ENCODE measurements at regions not wholly inside any gene's neighbourhood (a gene's known extent, or its start where the extent isn't known, plus 50 kb on each side); places are given as distances from the start of the nearest gene placed in this dataset.

DNA sequence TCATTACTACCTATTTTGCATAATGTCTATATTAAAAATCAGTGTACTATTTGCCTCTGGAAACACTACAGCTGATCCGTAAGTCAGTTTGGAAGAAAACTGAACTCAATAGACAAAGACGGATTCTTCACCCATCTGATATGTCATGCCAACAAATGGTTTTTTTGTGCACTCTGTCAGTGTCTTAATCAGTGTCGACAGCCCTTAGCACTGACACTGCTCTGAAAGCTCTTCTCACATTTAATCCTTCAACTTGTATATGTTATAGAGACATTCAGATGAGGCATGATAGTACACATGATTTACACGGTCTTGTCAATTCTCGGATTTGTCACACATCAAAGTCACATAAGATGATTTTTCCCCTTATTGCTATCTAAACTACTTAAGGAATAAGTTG, 347.5 kb upstream of the GALNT5 start:
- 71 to 78% methylated on average over 5 of the region's 5 CpGs for WGBS, 2 donors
- Histone ChIP-seq H3K9me3 (ENCODE audit: control insufficient read depth in 4 of 4, insufficient read depth in 3 of 4, low read length in 3 of 4) (no peaks in the 10 kb centered on the region), H3K27me3 (ENCODE audit: control insufficient read depth in 3 of 3, insufficient read depth in 3 of 3, low read length in 2 of 3) (no peaks in the 10 kb centered on the region), H3K4me3 (no peak overlapping the region), H3K27ac (ENCODE audit: low read depth in 1 of 2, low read length in 1 of 2) (no peak overlapping the region), H3K36me3 (ENCODE audit: control insufficient read depth in 4 of 4, insufficient read depth in 4 of 4, low read length in 4 of 4) (no peaks in the 10 kb centered on the region), H3K9ac (ENCODE audit: insufficient read depth in 1 of 2, low read length in 2 of 2) (no peak overlapping the region), H3K4me1 (ENCODE audit: control insufficient read depth in 5 of 5, insufficient read depth in 5 of 5, low read length in 5 of 5) (no peaks in the 10 kb centered on the region)
- TF ChIP-seq, protein P1, sequence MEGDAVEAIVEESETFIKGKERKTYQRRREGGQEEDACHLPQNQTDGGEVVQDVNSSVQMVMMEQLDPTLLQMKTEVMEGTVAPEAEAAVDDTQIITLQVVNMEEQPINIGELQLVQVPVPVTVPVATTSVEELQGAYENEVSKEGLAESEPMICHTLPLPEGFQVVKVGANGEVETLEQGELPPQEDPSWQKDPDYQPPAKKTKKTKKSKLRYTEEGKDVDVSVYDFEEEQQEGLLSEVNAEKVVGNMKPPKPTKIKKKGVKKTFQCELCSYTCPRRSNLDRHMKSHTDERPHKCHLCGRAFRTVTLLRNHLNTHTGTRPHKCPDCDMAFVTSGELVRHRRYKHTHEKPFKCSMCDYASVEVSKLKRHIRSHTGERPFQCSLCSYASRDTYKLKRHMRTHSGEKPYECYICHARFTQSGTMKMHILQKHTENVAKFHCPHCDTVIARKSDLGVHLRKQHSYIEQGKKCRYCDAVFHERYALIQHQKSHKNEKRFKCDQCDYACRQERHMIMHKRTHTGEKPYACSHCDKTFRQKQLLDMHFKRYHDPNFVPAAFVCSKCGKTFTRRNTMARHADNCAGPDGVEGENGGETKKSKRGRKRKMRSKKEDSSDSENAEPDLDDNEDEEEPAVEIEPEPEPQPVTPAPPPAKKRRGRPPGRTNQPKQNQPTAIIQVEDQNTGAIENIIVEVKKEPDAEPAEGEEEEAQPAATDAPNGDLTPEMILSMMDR (IDR thresholded peaks at IDR 0.05; ENCODE audit: control extremely low read depth, extremely low read depth) = no peak
- no peak for ATAC-seq (ENCODE audit: insufficient read depth, low FRiP score)
- no peak for DNase-seq

DNA sequence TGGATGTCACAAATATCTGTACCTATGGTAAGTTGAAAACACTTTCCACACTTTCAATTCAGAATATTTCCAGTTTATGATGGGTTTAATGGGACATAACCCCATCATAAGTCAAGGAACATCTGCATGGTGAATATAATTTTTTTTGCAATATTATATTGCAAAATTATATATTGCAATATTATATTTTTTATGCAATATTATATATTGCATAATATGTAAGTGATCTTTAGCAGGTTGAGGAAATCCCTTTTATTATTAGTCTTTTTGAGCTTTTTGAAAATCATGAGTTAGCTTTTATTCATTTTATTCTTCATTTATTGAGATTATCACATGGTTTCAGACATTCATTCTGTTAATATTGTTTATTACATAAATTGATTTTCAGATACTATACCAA, 342.2 kb upstream of the GALNT5 start:
- Histone ChIP-seq H3K27ac (ENCODE audit: low read depth in 1 of 2, low read length in 1 of 2) (no peak overlapping the region), H3K4me1 (ENCODE audit: control insufficient read depth in 5 of 5, insufficient read depth in 5 of 5, low read length in 5 of 5) (no peaks in the 10 kb centered on the region), H3K4me3 (no peak overlapping the region), H3K27me3 (ENCODE audit: control insufficient read depth in 3 of 3, insufficient read depth in 3 of 3, low read length in 2 of 3) (no peaks in the 10 kb centered on the region), H3K36me3 (ENCODE audit: control insufficient read depth in 4 of 4, insufficient read depth in 4 of 4, low read length in 4 of 4) (no peaks in the 10 kb centered on the region), H3K9me3 (ENCODE audit: control insufficient read depth in 4 of 4, insufficient read depth in 3 of 4, low read length in 3 of 4) (no peaks in the 10 kb centered on the region), H3K9ac (ENCODE audit: insufficient read depth in 1 of 2, low read length in 2 of 2) (no peak overlapping the region)
- DNase-seq = no peak
- TF ChIP-seq, protein P1 (IDR thresholded peaks at IDR 0.05; ENCODE audit: control extremely low read depth, extremely low read depth) = no peak
- no peak for ATAC-seq (ENCODE audit: insufficient read depth, low FRiP score)

DNA sequence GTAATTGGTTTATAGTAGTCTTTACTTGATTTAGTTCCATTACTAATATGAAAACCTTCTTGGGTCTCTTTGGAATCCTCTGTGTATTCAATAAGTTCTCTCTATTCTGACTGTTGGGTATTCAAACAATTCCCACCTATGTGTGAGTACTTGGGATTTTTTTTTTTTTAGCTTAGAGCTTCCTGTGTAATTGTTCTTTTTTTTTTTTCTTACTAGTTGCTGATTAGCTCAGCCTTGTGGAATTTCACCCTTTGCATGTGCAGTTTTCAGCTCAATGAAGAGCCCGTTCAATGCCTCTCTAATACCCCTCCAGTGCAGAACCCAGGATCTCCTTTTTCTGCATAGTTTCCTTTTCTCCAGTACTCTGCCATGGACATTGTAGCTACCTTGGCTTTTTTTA, 339.1 kb upstream of the GALNT5 start:
- H3K4me1 ChIP-seq (ENCODE audit: control insufficient read depth in 5 of 5, insufficient read depth in 5 of 5, low read length in 5 of 5) = no peaks in the 10 kb centered on the region
- 37 to 54% methylated on average over 1 of the region's 1 CpG for WGBS, 2 donors
- no peaks in the 10 kb centered on the region for H3K9me3 ChIP-seq (ENCODE audit: control insufficient read depth in 4 of 4, insufficient read depth in 3 of 4, low read length in 3 of 4)
- DNase-seq (no peak), ATAC-seq (ENCODE audit: insufficient read depth, low FRiP score) (no peak)
- H3K4me3 ChIP-seq = no peak overlapping the region
- H3K9ac ChIP-seq (ENCODE audit: insufficient read depth in 1 of 2, low read length in 2 of 2) = no peak overlapping the region
- H3K36me3 ChIP-seq (ENCODE audit: control insufficient read depth in 4 of 4, insufficient read depth in 4 of 4, low read length in 4 of 4) = no peaks in the 10 kb centered on the region
- no peaks in the 10 kb centered on the region for H3K27me3 ChIP-seq (ENCODE audit: control insufficient read depth in 3 of 3, insufficient read depth in 3 of 3, low read length in 2 of 3)
- TF ChIP-seq, protein P1 (IDR thresholded peaks at IDR 0.05; ENCODE audit: control extremely low read depth, extremely low read depth) = no peak
- no peak overlapping the region for H3K27ac ChIP-seq (ENCODE audit: low read depth in 1 of 2, low read length in 1 of 2)

DNA sequence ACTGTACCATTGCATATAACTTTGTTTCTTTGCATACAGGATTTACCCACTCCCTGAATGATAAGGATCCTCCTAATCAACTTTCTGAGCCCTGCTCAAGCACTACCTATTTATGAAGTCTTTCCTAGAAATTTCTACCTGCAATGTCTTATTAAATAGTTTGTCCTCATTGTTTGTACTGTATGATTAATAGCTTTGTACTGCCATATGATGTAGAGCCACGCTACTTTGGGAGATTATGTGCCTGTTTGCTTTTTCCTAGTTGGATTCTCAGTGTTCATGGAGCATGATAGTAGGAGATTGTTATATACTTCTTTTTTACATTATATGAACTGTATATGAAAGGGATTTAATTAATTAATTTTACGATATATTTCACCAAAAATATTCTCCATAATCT, 327.1 kb upstream of the GALNT5 start:
- WGBS, 2 donors = 84 to 88% methylated on average over 2 of the region's 2 CpGs
- H3K27ac ChIP-seq (ENCODE audit: low read depth in 1 of 2, low read length in 1 of 2) = no peak overlapping the region
- no peak overlapping the region for H3K9ac ChIP-seq (ENCODE audit: insufficient read depth in 1 of 2, low read length in 2 of 2)
- ATAC-seq (ENCODE audit: insufficient read depth, low FRiP score) (no peak), DNase-seq (no peak)
- no peaks in the 10 kb centered on the region for H3K27me3 ChIP-seq (ENCODE audit: control insufficient read depth in 3 of 3, insufficient read depth in 3 of 3, low read length in 2 of 3)
- no peaks in the 10 kb centered on the region for H3K4me1 ChIP-seq (ENCODE audit: control insufficient read depth in 5 of 5, insufficient read depth in 5 of 5, low read length in 5 of 5)
- H3K36me3 ChIP-seq (ENCODE audit: control insufficient read depth in 4 of 4, insufficient read depth in 4 of 4, low read length in 4 of 4) = no peaks in the 10 kb centered on the region
- TF ChIP-seq, protein P1 (IDR thresholded peaks at IDR 0.05; ENCODE audit: control extremely low read depth, extremely low read depth) = no peak
- H3K4me3 ChIP-seq = no peak overlapping the region
- peaks cover 0 to 2% (median 0%) of the 10 kb centered on the region in 4 donors for H3K9me3 ChIP-seq (ENCODE audit: control insufficient read depth in 4 of 4, insufficient read depth in 3 of 4, low read length in 3 of 4)

Data from lung (tissue), 11 donors.